ENCODE measurements at regions not wholly inside any gene's neighbourhood (a gene's known extent, or its start where the extent isn't known, plus 50 kb on each side); places are given as distances from the start of the nearest gene placed in this dataset.
A peak's percentile ranks its signal among the peaks of the same experiment; 100 is the strongest.

GRCh38 chr4:128573781-128574508 is 235.6 kb upstream of the JADE1 start:
- Histone ChIP-seq H3K4me1 (peaks cover 41% of the 10 kb centered on the region), H3K36me3 (ENCODE audit: control insufficient read depth, insufficient read depth, low read length) (no peaks in the 10 kb centered on the region), H3K4me3 (ENCODE audit: low read depth, low read length) (no peak overlapping the region), H3K27me3 (replicated peaks; ENCODE audit: control insufficient read depth, insufficient read depth, low read length) (no peaks in the 10 kb centered on the region), H3K9me3 (no peaks in the 10 kb centered on the region)
- peak; percentile 59 to 69 for DNase-seq
- no peak for TF ChIP-seq CTCF (IDR thresholded peaks at IDR 0.05; ENCODE audit: insufficient read depth in 1 of 2, low read depth in 1 of 2, low read length in 1 of 2, severe bottlenecking in 1 of 2, unreplicated experiment in 1 of 2)
- peak overlapping the region; percentile 81 for H3K27ac Mint-ChIP-seq (ENCODE audit: unreplicated experiment)
- TSS peak; percentile 64 for BruUV-seq (replicated peaks)
- H3K27me3 Mint-ChIP-seq (ENCODE audit: insufficient read depth, unreplicated experiment), result no peaks in the 10 kb centered on the region
- H3K36me3 Mint-ChIP-seq (ENCODE audit: insufficient read depth, unreplicated experiment), result peaks cover 6% of the 10 kb centered on the region
- intact Hi-C loops (cut with micrococcal nuclease; ENCODE audit: unreplicated experiment), result loop anchor here (1.0 to 10.0 kb wide), 16 partner anchors 13 to 521 kb away; partner anchors contain the start of genes C4orf33, JADE1 and SCLT1
- H3K4me3 Mint-ChIP-seq (ENCODE audit: unreplicated experiment), result peak overlapping the region; percentile 58
- peaks cover 8% of the 10 kb centered on the region for H3K9me3 Mint-ChIP-seq (ENCODE audit: unreplicated experiment)
- ChIA-PET CTCF (interaction anchor here (0.8 to 1.5 kb wide), 4 partner anchors 45 to 236 kb away, joined by 3 to 6 read pairs (median 4); no protein-coding TSS in a partner anchor), POLR2A (interaction anchor here (0.6 to 1.7 kb wide), 6 partner anchors 11 to 520 kb away, joined by 3 to 10 read pairs (median 4); partner anchors contain the start of gene PGRMC2)
- peaks cover 41% of the 10 kb centered on the region for H3K4me1 Mint-ChIP-seq (ENCODE audit: low read depth, unreplicated experiment)

- peaks cover 47% of the 10 kb centered on the region for H3K4me1 ChIP-seq
- Mint-ChIP-seq H3K4me3 (ENCODE audit: unreplicated experiment) (no peak overlapping the region), H3K36me3 (ENCODE audit: insufficient read depth, unreplicated experiment) (peaks cover 6% of the 10 kb centered on the region), H3K27me3 (ENCODE audit: insufficient read depth, unreplicated experiment) (no peaks in the 10 kb centered on the region), H3K27ac (ENCODE audit: unreplicated experiment) (peak overlapping the region; percentile 81), H3K9me3 (ENCODE audit: unreplicated experiment) (peaks cover 8% of the 10 kb centered on the region), H3K4me1 (ENCODE audit: low read depth, unreplicated experiment) (peaks cover 41% of the 10 kb centered on the region)
- no peaks in the 10 kb centered on the region for H3K27me3 ChIP-seq (replicated peaks; ENCODE audit: control insufficient read depth, insufficient read depth, low read length)
- H3K4me3 ChIP-seq (ENCODE audit: low read depth, low read length), result no peak overlapping the region
- ChIA-PET POLR2A (interaction anchor here (0.6 to 1.7 kb wide), 4 partner anchors 19 to 285 kb away, joined by 3 to 10 read pairs (median 6); partner anchors contain the start of gene PGRMC2), CTCF (interaction anchor here (0.8 kb wide), 1 partner anchor 119 kb away, joined by 4 read pairs; no protein-coding TSS in a partner anchor)
- DNase-seq, result peak in 1 of 2 experiments; percentile 48
- H3K9me3 ChIP-seq, result no peaks in the 10 kb centered on the region
- TF ChIP-seq CTCF (IDR thresholded peaks at IDR 0.05; ENCODE audit: insufficient read depth in 1 of 2, low read depth in 1 of 2, low read length in 1 of 2, severe bottlenecking in 1 of 2, unreplicated experiment in 1 of 2), result no peak
- no TSS peak for BruUV-seq (replicated peaks)
- no peaks in the 10 kb centered on the region for H3K36me3 ChIP-seq (ENCODE audit: control insufficient read depth, insufficient read depth, low read length)
- intact Hi-C loops (cut with micrococcal nuclease; ENCODE audit: unreplicated experiment), result loop anchor here (2.0 to 10.0 kb wide), 5 partner anchors 20 to 522 kb away; partner anchors contain the start of genes C4orf33 and SCLT1
These were observed 236.7 kb upstream of the JADE1 start for GRCh38 chr4:128572778-128573241.

- POLR2A ChIA-PET, result no interaction called here
- Histone ChIP-seq H3K27me3 (replicated peaks; ENCODE audit: control insufficient read depth, insufficient read depth, low read length) (no peaks in the 10 kb centered on the region), H3K4me1 (peaks cover 47% of the 10 kb centered on the region), H3K9me3 (no peaks in the 10 kb centered on the region), H3K36me3 (ENCODE audit: control insufficient read depth, insufficient read depth, low read length) (no peaks in the 10 kb centered on the region), H3K4me3 (ENCODE audit: low read depth, low read length) (no peak overlapping the region)
- Mint-ChIP-seq H3K36me3 (ENCODE audit: insufficient read depth, unreplicated experiment) (peaks cover 6% of the 10 kb centered on the region), H3K27ac (ENCODE audit: unreplicated experiment) (no peak overlapping the region), H3K27me3 (ENCODE audit: insufficient read depth, unreplicated experiment) (no peaks in the 10 kb centered on the region), H3K9me3 (ENCODE audit: unreplicated experiment) (peaks cover 8% of the 10 kb centered on the region), H3K4me3 (ENCODE audit: unreplicated experiment) (no peak overlapping the region), H3K4me1 (ENCODE audit: low read depth, unreplicated experiment) (peaks cover 41% of the 10 kb centered on the region)
- peak in 1 of 2 experiments; percentile 54 for DNase-seq
- TF ChIP-seq CTCF (IDR thresholded peaks at IDR 0.05; ENCODE audit: insufficient read depth in 1 of 2, low read depth in 1 of 2, low read length in 1 of 2, severe bottlenecking in 1 of 2, unreplicated experiment in 1 of 2), result no peak
- intact Hi-C loops (cut with micrococcal nuclease; ENCODE audit: unreplicated experiment), result loop anchor here (2.0 to 10.0 kb wide), 5 partner anchors 19 to 523 kb away; partner anchors contain the start of genes C4orf33 and SCLT1
- CTCF ChIA-PET, result no interaction called here
- BruUV-seq (replicated peaks), result no TSS peak
These were observed 237.8 kb upstream of the JADE1 start for GRCh38 chr4:128571747-128572146.

All from Caco-2 (cell line).